SK-N-MC (cell line): ENCODE measurements at regions not wholly inside any gene's neighbourhood (a gene's known extent, or its start where the extent isn't known, plus 50 kb on each side); places are given as distances from the start of the nearest gene placed in this dataset.

Source experiments
- EZH2 ChIP-seq: fragments of 200-600 bp; sonication (generic); IDR thresholded peaks from one replicate; pipeline ENCODE4 v1.6.1; 2017; ENCODE audit warnings: antibody characterized with exemption
- FOXP2 ChIP-seq: optimal IDR thresholded peaks from 2 replicates; pipeline ENCODE3; 2011; ENCODE audit warnings: mild to moderate bottlenecking, moderate library complexity; ENCODE audit not compliant: insufficient read depth; ENCODE audit errors: extremely low read length, control extremely low read depth
- POLR2AphosphoS5 ChIP-seq: IDR thresholded peaks from 2 replicates; pipeline ENCODE4 v1.6.1; 2012; ENCODE audit warnings: mild to moderate bottlenecking, low read depth, low read length, borderline replicate concordance

GRCh38 chr3:181081930-181082329 lies 92.4 kb upstream of the DNAJC19 start:
- TF ChIP-seq EZH2 = no peak
- TF ChIP-seq POLR2AphosphoS5 = no peak
- TF ChIP-seq FOXP2 = no peak
